K562 (cell line): ENCODE measurements at regions not wholly inside any gene's neighbourhood (a gene's known extent, or its start where the extent isn't known, plus 50 kb on each side); places are given as distances from the start of the nearest gene placed in this dataset.

Experiments used
- CHD2 ChIP-seq: IDR thresholded peaks from 2 replicates; pipeline ENCODE4 v1.6.1; 2011; ENCODE audit warnings: low read depth, low read length
- ERF ChIP-seq: fragments of 450-650 bp; formaldehyde crosslinking; IDR thresholded peaks from 2 replicates; pipeline ENCODE4 v1.4.0; 2020; ENCODE audit warnings: mild to moderate bottlenecking, mixed read lengths
- JUND ChIP-seq, 2 experiments: IDR thresholded peaks; 2 replicates in 1 of 2; 3 replicates in 1 of 2; pipeline ENCODE4 v1.6.1; 2011; ENCODE audit warnings: borderline replicate concordance in 2 of 2, low read depth in 2 of 2, low read length in 2 of 2, improper control_type of control experiment in 1 of 2, missing biosample characterization in 1 of 2, missing genetic modification characterization in 1 of 2, missing genetic modification reagents in 1 of 2
- POLR2A ChIP-seq: fragments of 450-650 bp; conservative IDR thresholded peaks from 2 replicates; pipeline ENCODE4 v1.6.1; 2016
- ZBTB17 ChIP-seq: fragments of 450-650 bp; formaldehyde crosslinking; IDR thresholded peaks from 2 replicates; pipeline ENCODE4 v1.4.0; 2020; ENCODE audit warnings: mild to moderate bottlenecking
- TF ChIP-seq, protein P1 (sequence below), 3 experiments: IDR thresholded peaks in 2 of 3; conservative IDR thresholded peaks in 1 of 3; 2 replicates each; pipeline ENCODE4 v1.5.1; 2011 to 2012; ENCODE audit warnings: low read length in 3 of 3, mild to moderate bottlenecking in 3 of 3, control low read depth in 2 of 3, improper control_type of control experiment in 1 of 3, inconsistent platforms in 1 of 3, low read depth in 1 of 3, mixed read lengths in 1 of 3, moderate library complexity in 1 of 3; ENCODE audit not compliant: insufficient read depth in 2 of 3
- TF ChIP-seq, protein P2 (sequence below): sonication (generic); formaldehyde crosslinking; IDR thresholded peaks from 2 replicates; pipeline ENCODE4 v1.8.1; 2023; ENCODE audit warnings: mild to moderate bottlenecking, missing genetic modification reagents

DNA sequence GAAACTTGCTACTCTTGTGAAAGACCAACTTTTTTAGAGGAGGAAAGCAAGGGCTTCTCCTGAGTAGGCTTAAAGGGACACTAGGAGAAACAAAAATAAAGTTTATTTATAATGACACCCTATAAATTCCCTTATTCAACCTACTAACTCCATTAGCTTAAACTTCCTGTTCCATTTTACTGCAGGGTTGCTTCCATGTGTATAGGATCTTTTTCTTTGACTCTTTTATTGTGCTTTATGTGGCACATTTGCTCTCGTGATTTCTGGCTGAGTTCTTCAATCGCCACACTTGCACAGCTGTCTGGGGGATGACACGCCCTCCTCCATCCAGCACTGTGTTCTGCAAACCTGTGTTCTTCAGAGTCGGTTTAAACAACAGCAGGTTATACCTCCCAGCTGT, 225.7 kb upstream of the NPVF start:
- TF ChIP-seq POLR2A (no peak), ERF (CRISPR knock-in tag) (no peak), CHD2 (no peak), JUND (IDR thresholded peaks at IDR 0.05; ENCODE audit: borderline replicate concordance, low read depth, low read length) (no peak), JUND (tag; IDR thresholded peaks at IDR 0.05; ENCODE audit: borderline replicate concordance, low read depth, low read length) (no peak), ZBTB17 (no peak)
- TF ChIP-seq, protein P1, sequence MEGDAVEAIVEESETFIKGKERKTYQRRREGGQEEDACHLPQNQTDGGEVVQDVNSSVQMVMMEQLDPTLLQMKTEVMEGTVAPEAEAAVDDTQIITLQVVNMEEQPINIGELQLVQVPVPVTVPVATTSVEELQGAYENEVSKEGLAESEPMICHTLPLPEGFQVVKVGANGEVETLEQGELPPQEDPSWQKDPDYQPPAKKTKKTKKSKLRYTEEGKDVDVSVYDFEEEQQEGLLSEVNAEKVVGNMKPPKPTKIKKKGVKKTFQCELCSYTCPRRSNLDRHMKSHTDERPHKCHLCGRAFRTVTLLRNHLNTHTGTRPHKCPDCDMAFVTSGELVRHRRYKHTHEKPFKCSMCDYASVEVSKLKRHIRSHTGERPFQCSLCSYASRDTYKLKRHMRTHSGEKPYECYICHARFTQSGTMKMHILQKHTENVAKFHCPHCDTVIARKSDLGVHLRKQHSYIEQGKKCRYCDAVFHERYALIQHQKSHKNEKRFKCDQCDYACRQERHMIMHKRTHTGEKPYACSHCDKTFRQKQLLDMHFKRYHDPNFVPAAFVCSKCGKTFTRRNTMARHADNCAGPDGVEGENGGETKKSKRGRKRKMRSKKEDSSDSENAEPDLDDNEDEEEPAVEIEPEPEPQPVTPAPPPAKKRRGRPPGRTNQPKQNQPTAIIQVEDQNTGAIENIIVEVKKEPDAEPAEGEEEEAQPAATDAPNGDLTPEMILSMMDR (IDR thresholded peaks at IDR 0.05 in 2 of 3, conservative IDR thresholded peaks at IDR 0.05 in 1 of 3; ENCODE audit: insufficient read depth in 2 of 3, low read depth in 1 of 3, low read length in 3 of 3): no peak
- TF ChIP-seq, protein P2, sequence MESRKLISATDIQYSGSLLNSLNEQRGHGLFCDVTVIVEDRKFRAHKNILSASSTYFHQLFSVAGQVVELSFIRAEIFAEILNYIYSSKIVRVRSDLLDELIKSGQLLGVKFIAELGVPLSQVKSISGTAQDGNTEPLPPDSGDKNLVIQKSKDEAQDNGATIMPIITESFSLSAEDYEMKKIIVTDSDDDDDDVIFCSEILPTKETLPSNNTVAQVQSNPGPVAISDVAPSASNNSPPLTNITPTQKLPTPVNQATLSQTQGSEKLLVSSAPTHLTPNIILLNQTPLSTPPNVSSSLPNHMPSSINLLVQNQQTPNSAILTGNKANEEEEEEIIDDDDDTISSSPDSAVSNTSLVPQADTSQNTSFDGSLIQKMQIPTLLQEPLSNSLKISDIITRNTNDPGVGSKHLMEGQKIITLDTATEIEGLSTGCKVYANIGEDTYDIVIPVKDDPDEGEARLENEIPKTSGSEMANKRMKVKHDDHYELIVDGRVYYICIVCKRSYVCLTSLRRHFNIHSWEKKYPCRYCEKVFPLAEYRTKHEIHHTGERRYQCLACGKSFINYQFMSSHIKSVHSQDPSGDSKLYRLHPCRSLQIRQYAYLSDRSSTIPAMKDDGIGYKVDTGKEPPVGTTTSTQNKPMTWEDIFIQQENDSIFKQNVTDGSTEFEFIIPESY: no peak
